Thyroid gland (tissue), 4 donors: ENCODE measurements at regions not wholly inside any gene's neighbourhood (a gene's known extent, or its start where the extent isn't known, plus 50 kb on each side); places are given as distances from the start of the nearest gene placed in this dataset.
A peak's percentile ranks its signal among the peaks of the same experiment; 100 is the strongest.

Experiments used
- DNase-seq, 2 donors: peaks; one replicate each; pipeline ENCODE4 v3.0.0-alpha.2; 2019
- H3K27ac ChIP-seq, 3 donors: fragments of 200-600 bp; sonication (generic); 1 replicate in 2 of 3; 2 replicates in 1 of 3; pipeline ENCODE4 v1.5.1; 2016 to 2019; ENCODE audit warnings: mild to moderate bottlenecking in 1 of 3, moderate library complexity in 1 of 3
- H3K27me3 ChIP-seq: fragments of 200-600 bp; sonication (generic); one replicate; pipeline ENCODE4 v1.5.1; 2019
- H3K36me3 ChIP-seq, 2 donors: fragments of 200-600 bp; sonication (generic); one replicate each; pipeline ENCODE4 v1.5.1; 2016 to 2019
- H3K4me1 ChIP-seq, 2 donors: fragments of 200-600 bp; sonication (generic); one replicate each; pipeline ENCODE4 v1.5.1; 2017 to 2019
- H3K4me3 ChIP-seq, 3 donors: fragments of 200-600 bp; sonication (generic); replicated peaks in 1 of 3; 1 replicate in 2 of 3; 2 replicates in 1 of 3; pipeline ENCODE4 v1.5.1; 2016; ENCODE audit warnings: mild to moderate bottlenecking in 1 of 3
- H3K9me3 ChIP-seq: fragments of 200-600 bp; sonication (generic); one replicate; pipeline ENCODE4 v1.5.1; 2017
- CTCF ChIP-seq, 6 experiments: fragments of 200-600 bp in 3 of 6; fragments of 450-650 bp in 3 of 6; sonication (generic) in 3 of 6; IDR thresholded peaks; one replicate each; pipeline ENCODE4 v1.5.1; 2016 to 2019; ENCODE audit warnings: antibody characterized with exemption in 6 of 6, mild to moderate bottlenecking in 2 of 6, inconsistent platforms in 1 of 6, moderate library complexity in 1 of 6
- POLR2A ChIP-seq, 2 donors: fragments of 450-650 bp; IDR thresholded peaks; one replicate each; pipeline ENCODE4 v1.6.1; 2017; ENCODE audit warnings: antibody characterized with exemption in 2 of 2, mild to moderate bottlenecking in 2 of 2, moderate library complexity in 1 of 2
- WGBS, 2 donors: methylation state at CpG; one replicate each; pipeline ENCODE4 v1.1.5; 2017; 5-methylcytosine and 5-hydroxymethylcytosine counted together
- intact Hi-C: fragments of 100-400 bp; cut with DNase I; formaldehyde crosslinking; loops from one replicate; pipeline ENCODE4 v1.15.1; 2023

GRCh38 chr17:74040291-74040690 is 163.2 kb upstream of the RPL38 start:
- Histone ChIP-seq H3K9me3 (no peaks in the 10 kb centered on the region), H3K27ac (no peak overlapping the region), H3K4me3 (no peak overlapping the region), H3K36me3 (no peaks in the 10 kb centered on the region), H3K4me1 (no peaks in the 10 kb centered on the region), H3K27me3 (no peaks in the 10 kb centered on the region)
- TF ChIP-seq POLR2A (IDR thresholded peaks at IDR 0.05): no peak
- TF ChIP-seq CTCF (IDR thresholded peaks at IDR 0.05): no peak
- DNase-seq: no peak
- 84 to 91% methylated on average over 5 to 9 of the region's 9 CpGs for WGBS, 2 donors
- intact Hi-C loops: no loop called here

DNA sequence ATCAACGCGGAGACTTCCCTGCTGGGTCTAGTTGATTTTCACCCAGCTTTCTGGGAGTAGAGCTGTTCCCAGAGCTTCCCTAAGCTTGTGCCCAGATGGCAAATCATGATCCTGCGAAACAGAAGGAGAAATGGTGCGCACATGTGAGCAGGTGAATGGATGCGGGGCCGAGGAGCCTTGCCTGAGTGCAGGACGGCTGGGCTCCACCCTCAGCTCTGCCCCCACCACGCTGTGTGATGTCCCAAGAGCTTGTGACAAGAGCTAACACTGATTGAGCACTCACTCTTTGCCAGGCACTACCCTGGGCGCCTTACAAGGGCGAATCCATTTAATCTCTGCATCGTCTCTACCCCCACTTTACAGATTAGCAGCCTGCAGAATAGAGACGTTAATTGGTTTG is 162.7 kb upstream of the RPL38 start:
- intact Hi-C loops: no loop called here
- 92 to 93% methylated on average over 10 to 12 of the region's 12 CpGs for WGBS, 2 donors

GRCh38 chr17:74041869-74042640 is 161.4 kb upstream of the RPL38 start:
- H3K9me3 ChIP-seq: no peaks in the 10 kb centered on the region
- H3K27me3 ChIP-seq: no peaks in the 10 kb centered on the region
- H3K4me1 ChIP-seq: no peaks in the 10 kb centered on the region
- H3K4me3 ChIP-seq: no peak overlapping the region
- intact Hi-C loops: no loop called here
- DNase-seq: no peak
- H3K27ac ChIP-seq: no peak overlapping the region
- no peaks in the 10 kb centered on the region for H3K36me3 ChIP-seq
- TF ChIP-seq POLR2A (IDR thresholded peaks at IDR 0.05) (no peak), CTCF (IDR thresholded peaks at IDR 0.05) (no peak)
- 94 to 95% methylated on average over 14 of the region's 14 CpGs for WGBS, 2 donors

More for the DNA sequence above, 162.7 kb upstream of the RPL38 start:
- Histone ChIP-seq H3K4me1 (no peaks in the 10 kb centered on the region), H3K36me3 (no peaks in the 10 kb centered on the region), H3K9me3 (no peaks in the 10 kb centered on the region), H3K27ac (no peak overlapping the region), H3K4me3 (no peak overlapping the region), H3K27me3 (no peaks in the 10 kb centered on the region)
- TF ChIP-seq CTCF (IDR thresholded peaks at IDR 0.05) (no peak), POLR2A (IDR thresholded peaks at IDR 0.05) (no peak)
- no peak for DNase-seq

GRCh38 chr17:74042744-74043486 is 160.6 kb upstream of the RPL38 start:
- no peak for DNase-seq
- Histone ChIP-seq H3K27me3 (no peaks in the 10 kb centered on the region), H3K27ac (no peak overlapping the region), H3K9me3 (no peaks in the 10 kb centered on the region), H3K4me3 (no peak overlapping the region), H3K36me3 (no peaks in the 10 kb centered on the region), H3K4me1 (no peaks in the 10 kb centered on the region)
- 71 to 80% methylated on average over 8 of the region's 8 CpGs for WGBS, 2 donors
- intact Hi-C loops: no loop called here
- TF ChIP-seq CTCF (IDR thresholded peaks at IDR 0.05): no peak
- no peak for TF ChIP-seq POLR2A (IDR thresholded peaks at IDR 0.05)

DNA sequence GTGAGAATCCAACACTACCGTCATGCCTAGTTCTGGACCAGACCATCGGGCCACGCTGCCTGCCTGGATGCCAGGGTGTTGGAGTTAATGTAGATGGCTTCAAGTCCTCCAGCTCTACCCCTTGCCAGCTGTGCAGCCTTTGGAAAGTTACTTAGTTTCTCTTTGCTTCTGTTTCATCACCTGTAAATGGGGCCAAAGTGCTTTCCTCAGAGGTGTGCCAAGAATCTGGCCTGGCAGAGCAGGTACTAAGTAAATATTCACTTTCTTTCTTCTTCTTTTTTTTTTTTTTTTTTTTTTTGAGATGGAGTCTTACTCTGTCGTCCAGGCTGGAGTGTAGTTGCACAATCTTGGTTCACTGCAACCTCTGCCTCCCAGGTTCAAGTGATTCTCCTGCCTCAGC is 159.5 kb upstream of the RPL38 start:
- 31 to 40% methylated on average over 4 of the region's 4 CpGs for WGBS, 2 donors
- H3K27ac ChIP-seq: no peak overlapping the region
- H3K4me1 ChIP-seq: no peaks in the 10 kb centered on the region
- no peak overlapping the region for H3K4me3 ChIP-seq
- H3K27me3 ChIP-seq: no peaks in the 10 kb centered on the region
- H3K9me3 ChIP-seq: no peaks in the 10 kb centered on the region
- no peaks in the 10 kb centered on the region for H3K36me3 ChIP-seq
- TF ChIP-seq CTCF (IDR thresholded peaks at IDR 0.05): no peak
- no peak for TF ChIP-seq POLR2A (IDR thresholded peaks at IDR 0.05)
- intact Hi-C loops: no loop called here
- DNase-seq: peak; percentile 33 to 62
